Uterus (tissue), 2 donors: ENCODE measurements at regions not wholly inside any gene's neighbourhood (a gene's known extent, or its start where the extent isn't known, plus 50 kb on each side); places are given as distances from the start of the nearest gene placed in this dataset.

Experiments used
- POLR2A ChIP-seq, 2 donors: fragments of 450-650 bp; IDR thresholded peaks; one replicate each; pipeline ENCODE4 v1.6.1; 2016; ENCODE audit warnings: antibody characterized with exemption in 2 of 2, mild to moderate bottlenecking in 1 of 2, moderate library complexity in 1 of 2
- TF ChIP-seq, protein P1 (sequence below), 4 experiments: fragments of 200-600 bp in 2 of 4; fragments of 450-650 bp in 2 of 4; sonication (generic) in 2 of 4; IDR thresholded peaks; one replicate each; pipeline ENCODE4 v1.5.1; 2016 to 2019; ENCODE audit warnings: antibody characterized with exemption in 4 of 4, mild to moderate bottlenecking in 2 of 4, moderate library complexity in 1 of 4

DNA sequence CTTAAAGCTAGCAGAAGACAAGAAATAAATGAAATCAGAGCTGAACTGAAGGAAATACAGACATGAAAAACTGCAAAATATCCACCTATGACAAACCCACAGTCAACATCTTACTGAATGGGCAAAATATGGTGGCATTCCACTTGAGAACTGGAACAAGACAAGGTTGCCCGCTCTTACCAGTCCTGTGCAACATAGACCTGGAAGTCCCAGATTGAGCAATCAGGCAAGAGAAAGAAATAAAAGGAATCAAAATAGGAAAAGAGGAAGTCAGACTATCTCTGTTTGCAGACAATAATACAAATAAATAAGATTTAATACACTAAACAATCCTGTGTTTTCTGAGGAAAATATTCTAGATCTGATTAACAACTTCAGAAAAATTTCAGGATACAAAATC is 570.5 kb upstream of the SEMA3D start:
- no peak for TF ChIP-seq POLR2A (IDR thresholded peaks at IDR 0.05)
- TF ChIP-seq, protein P1, sequence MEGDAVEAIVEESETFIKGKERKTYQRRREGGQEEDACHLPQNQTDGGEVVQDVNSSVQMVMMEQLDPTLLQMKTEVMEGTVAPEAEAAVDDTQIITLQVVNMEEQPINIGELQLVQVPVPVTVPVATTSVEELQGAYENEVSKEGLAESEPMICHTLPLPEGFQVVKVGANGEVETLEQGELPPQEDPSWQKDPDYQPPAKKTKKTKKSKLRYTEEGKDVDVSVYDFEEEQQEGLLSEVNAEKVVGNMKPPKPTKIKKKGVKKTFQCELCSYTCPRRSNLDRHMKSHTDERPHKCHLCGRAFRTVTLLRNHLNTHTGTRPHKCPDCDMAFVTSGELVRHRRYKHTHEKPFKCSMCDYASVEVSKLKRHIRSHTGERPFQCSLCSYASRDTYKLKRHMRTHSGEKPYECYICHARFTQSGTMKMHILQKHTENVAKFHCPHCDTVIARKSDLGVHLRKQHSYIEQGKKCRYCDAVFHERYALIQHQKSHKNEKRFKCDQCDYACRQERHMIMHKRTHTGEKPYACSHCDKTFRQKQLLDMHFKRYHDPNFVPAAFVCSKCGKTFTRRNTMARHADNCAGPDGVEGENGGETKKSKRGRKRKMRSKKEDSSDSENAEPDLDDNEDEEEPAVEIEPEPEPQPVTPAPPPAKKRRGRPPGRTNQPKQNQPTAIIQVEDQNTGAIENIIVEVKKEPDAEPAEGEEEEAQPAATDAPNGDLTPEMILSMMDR (IDR thresholded peaks at IDR 0.05), result no peak
